T-helper 2 cell treated with Interferon-gamma antibody and Interleukin-4, amounts not matched to agents 100 ng/mL and 5 ng/mL, for 36 hours (primary cell): ENCODE measurements at regions not wholly inside any gene's neighbourhood (a gene's known extent, or its start where the extent isn't known, plus 50 kb on each side); places are given as distances from the start of the nearest gene placed in this dataset.
"Not testable (repeated sequence)": the region's sequence is repeated elsewhere in the genome, so short reads cannot be mapped to it uniquely, and the experiment has no call there.

ENCODE experiments used
- intact Hi-C: fragments of 100-400 bp; cut with micrococcal nuclease; formaldehyde crosslinking; loops from one replicate; pipeline ENCODE4 v1.15.1; 2023

- intact Hi-C loops = no loop called here
Observed at GRCh38 chr13:86425170-86425815, 626.1 kb upstream of the SLITRK6 start.

- intact Hi-C loops = no loop called here
Observed at GRCh38 chr13:86426437-86426836, 627.2 kb upstream of the SLITRK6 start.

- intact Hi-C loops = no loop called here
Observed at GRCh38 chr13:86429756-86430155, 630.5 kb upstream of the SLITRK6 start.

- intact Hi-C loops = no loop called here
Observed at GRCh38 chr13:86438034-86438433, 638.8 kb upstream of the SLITRK6 start.

- intact Hi-C loops = no loop called here
Observed at GRCh38 chr13:86445206-86445605, 646.0 kb upstream of the SLITRK6 start.

GRCh38 chr13:86445672-86446071 lies 646.5 kb upstream of the SLITRK6 start:
- intact Hi-C loops = no loop called here

GRCh38 chr13:86446311-86446710 lies 647.1 kb upstream of the SLITRK6 start:
- intact Hi-C loops = no loop called here

- intact Hi-C loops = no loop called here
Observed at GRCh38 chr13:86447479-86447878, 648.3 kb upstream of the SLITRK6 start.

- intact Hi-C loops = no loop called here
Observed at GRCh38 chr13:86462011-86462410, 662.8 kb upstream of the SLITRK6 start.

- intact Hi-C loops = no loop called here
Observed at GRCh38 chr13:86464193-86464592, 665.0 kb upstream of the SLITRK6 start.

- intact Hi-C loops = no loop called here
Observed at GRCh38 chr13:86474971-86475370, 675.8 kb upstream of the SLITRK6 start.

- intact Hi-C loops = no loop called here
Observed at GRCh38 chr13:86476656-86477055, 677.4 kb upstream of the SLITRK6 start.

GRCh38 chr13:86486582-86486981 lies 687.4 kb upstream of the SLITRK6 start:
- intact Hi-C loops = no loop called here

GRCh38 chr13:86491121-86491520 lies 691.9 kb upstream of the SLITRK6 start:
- intact Hi-C loops = no loop called here

- intact Hi-C loops = not testable (repeated sequence)
Observed at GRCh38 chr13:86501931-86502330, 702.7 kb upstream of the SLITRK6 start.

- intact Hi-C loops = no loop called here
Observed at GRCh38 chr13:86510792-86511191, 711.6 kb upstream of the SLITRK6 start.

GRCh38 chr13:86541461-86541860 lies 742.2 kb upstream of the SLITRK6 start:
- intact Hi-C loops = no loop called here

- intact Hi-C loops = no loop called here
Observed at GRCh38 chr13:86554066-86554465, 754.8 kb upstream of the SLITRK6 start.

GRCh38 chr13:86559901-86560300 lies 760.7 kb upstream of the SLITRK6 start:
- intact Hi-C loops = no loop called here

GRCh38 chr13:86562866-86563265 lies 763.6 kb upstream of the SLITRK6 start:
- intact Hi-C loops = no loop called here

GRCh38 chr13:86563308-86563707 lies 764.1 kb upstream of the SLITRK6 start:
- intact Hi-C loops = no loop called here

- intact Hi-C loops = no loop called here
Observed at GRCh38 chr13:86567119-86567518, 767.9 kb upstream of the SLITRK6 start.

GRCh38 chr13:86569119-86569518 lies 769.9 kb upstream of the SLITRK6 start:
- intact Hi-C loops = no loop called here

- intact Hi-C loops = no loop called here
Observed at GRCh38 chr13:86569974-86570373, 770.8 kb upstream of the SLITRK6 start.
